ENCODE measurements at regions not wholly inside any gene's neighbourhood (a gene's known extent, or its start where the extent isn't known, plus 50 kb on each side); places are given as distances from the start of the nearest gene placed in this dataset.

GRCh38 chr16:77596261-77596660 is 126.1 kb upstream of the NUDT7 start:
- H3K27me3 ChIP-seq: peaks cover 0 to 32% (median 0%) of the 10 kb centered on the region in 11 experiments; a peak in 4 of 22 replicates
- no peaks in the 10 kb centered on the region for H4K20me1 ChIP-seq
- H3K4me2 ChIP-seq: peak overlapping the region in 7 of 11 experiments; percentile 7 to 57 (median 43); a peak in 12 of 22 replicates
- no peak overlapping the region for H3K4me3 ChIP-seq
- no peak for TF ChIP-seq Cebpa-rat (IDR thresholded peaks at IDR 0.05)
- H3K9ac ChIP-seq: no peak overlapping the region
- peaks cover 0 to 17% (median 5%) of the 10 kb centered on the region in 11 experiments; a peak in 9 of 22 replicates for H3K9me3 ChIP-seq (replicated peaks in 1 of 11)
- H3K27ac ChIP-seq: peak overlapping the region in 2 of 11 experiments; percentile 42 to 44; a peak in 3 of 22 replicates
- no peaks in the 10 kb centered on the region for H3K36me3 ChIP-seq
- peaks cover 0 to 19% (median 9%) of the 10 kb centered on the region in 10 experiments; a peak in 10 of 20 replicates for H3K4me1 ChIP-seq

- TF ChIP-seq Cebpa-rat (IDR thresholded peaks at IDR 0.05): no peak
- Histone ChIP-seq H3K4me1 (peaks cover 0 to 19% (median 9%) of the 10 kb centered on the region in 10 experiments; a peak in 10 of 20 replicates), H3K4me3 (no peak overlapping the region), H4K20me1 (no peaks in the 10 kb centered on the region), H3K9ac (no peak overlapping the region), H3K27me3 (peaks cover 0 to 30% (median 0%) of the 10 kb centered on the region in 11 experiments; a peak in 4 of 22 replicates), H3K36me3 (no peaks in the 10 kb centered on the region), H3K4me2 (no peak overlapping the region), H3K27ac (no peak overlapping the region), H3K9me3 (replicated peaks in 1 of 11) (peaks cover 0 to 25% (median 6%) of the 10 kb centered on the region in 11 experiments; a peak in 9 of 22 replicates)
Observed at GRCh38 chr16:77599793-77600415, 122.4 kb upstream of the NUDT7 start.

GRCh38 chr16:77600555-77600954 is 121.8 kb upstream of the NUDT7 start:
- H3K4me2 ChIP-seq: no peak overlapping the region
- no peaks in the 10 kb centered on the region for H4K20me1 ChIP-seq
- no peak overlapping the region for H3K4me3 ChIP-seq
- H3K27me3 ChIP-seq: peaks cover 0 to 26% (median 0%) of the 10 kb centered on the region in 11 experiments; a peak in 4 of 22 replicates
- no peak for TF ChIP-seq Cebpa-rat (IDR thresholded peaks at IDR 0.05)
- no peak overlapping the region for H3K27ac ChIP-seq
- no peak overlapping the region for H3K9ac ChIP-seq
- peaks cover 0 to 25% (median 6%) of the 10 kb centered on the region in 11 experiments; a peak in 9 of 22 replicates for H3K9me3 ChIP-seq (replicated peaks in 1 of 11)
- H3K36me3 ChIP-seq: no peaks in the 10 kb centered on the region
- peaks cover 0 to 13% (median 8%) of the 10 kb centered on the region in 10 experiments; a peak in 10 of 20 replicates for H3K4me1 ChIP-seq

- Histone ChIP-seq H3K4me2 (no peak overlapping the region), H3K4me3 (no peak overlapping the region), H3K36me3 (no peaks in the 10 kb centered on the region), H3K27me3 (peaks cover 0 to 7% (median 0%) of the 10 kb centered on the region in 11 experiments; a peak in 3 of 22 replicates), H3K27ac (no peak overlapping the region), H3K9ac (no peak overlapping the region), H3K9me3 (replicated peaks in 1 of 11) (peaks cover 0 to 17% (median 6%) of the 10 kb centered on the region in 11 experiments; a peak in 9 of 22 replicates), H3K4me1 (no peaks in the 10 kb centered on the region), H4K20me1 (no peaks in the 10 kb centered on the region)
- TF ChIP-seq Cebpa-rat (IDR thresholded peaks at IDR 0.05): no peak
Observed at GRCh38 chr16:77603656-77604055, 118.7 kb upstream of the NUDT7 start.

- H3K27me3 ChIP-seq: no peaks in the 10 kb centered on the region
- H3K4me3 ChIP-seq: no peak overlapping the region
- H4K20me1 ChIP-seq: no peaks in the 10 kb centered on the region
- H3K9ac ChIP-seq: no peak overlapping the region
- no peak overlapping the region for H3K27ac ChIP-seq
- peaks cover 0 to 7% (median 0%) of the 10 kb centered on the region in 11 experiments; a peak in 2 of 22 replicates for H3K9me3 ChIP-seq (replicated peaks in 1 of 11)
- no peak overlapping the region for H3K4me2 ChIP-seq
- no peaks in the 10 kb centered on the region for H3K36me3 ChIP-seq
- no peaks in the 10 kb centered on the region for H3K4me1 ChIP-seq
- no peak for TF ChIP-seq Cebpa-rat (IDR thresholded peaks at IDR 0.05)
Observed at GRCh38 chr16:77610496-77610895, 111.8 kb upstream of the NUDT7 start.

GRCh38 chr16:77611386-77611785 is 110.9 kb upstream of the NUDT7 start:
- H3K36me3 ChIP-seq: no peaks in the 10 kb centered on the region
- no peaks in the 10 kb centered on the region for H3K27me3 ChIP-seq
- H3K9ac ChIP-seq: no peak overlapping the region
- TF ChIP-seq Cebpa-rat (IDR thresholded peaks at IDR 0.05): no peak
- H3K9me3 ChIP-seq (replicated peaks in 1 of 11): peaks cover 0 to 7% (median 0%) of the 10 kb centered on the region in 11 experiments; a peak in 2 of 22 replicates
- no peaks in the 10 kb centered on the region for H3K4me1 ChIP-seq
- no peaks in the 10 kb centered on the region for H4K20me1 ChIP-seq
- no peak overlapping the region for H3K27ac ChIP-seq
- no peak overlapping the region for H3K4me3 ChIP-seq
- H3K4me2 ChIP-seq: no peak overlapping the region

GRCh38 chr16:77612596-77612995 is 109.7 kb upstream of the NUDT7 start:
- H3K9ac ChIP-seq: no peak overlapping the region
- no peaks in the 10 kb centered on the region for H4K20me1 ChIP-seq
- no peaks in the 10 kb centered on the region for H3K36me3 ChIP-seq
- H3K4me1 ChIP-seq: no peaks in the 10 kb centered on the region
- H3K4me2 ChIP-seq: no peak overlapping the region
- H3K27ac ChIP-seq: no peak overlapping the region
- no peaks in the 10 kb centered on the region for H3K27me3 ChIP-seq
- H3K9me3 ChIP-seq (replicated peaks in 1 of 11): peaks cover 0 to 7% (median 0%) of the 10 kb centered on the region in 11 experiments; a peak in 2 of 22 replicates
- H3K4me3 ChIP-seq: no peak overlapping the region
- no peak for TF ChIP-seq Cebpa-rat (IDR thresholded peaks at IDR 0.05)

- Histone ChIP-seq H3K4me2 (no peak overlapping the region), H3K9ac (no peak overlapping the region), H3K27ac (no peak overlapping the region), H3K9me3 (replicated peaks in 1 of 11) (peaks cover 0 to 7% (median 0%) of the 10 kb centered on the region in 11 experiments; a peak in 2 of 22 replicates), H4K20me1 (no peaks in the 10 kb centered on the region), H3K4me1 (no peaks in the 10 kb centered on the region), H3K27me3 (no peaks in the 10 kb centered on the region), H3K4me3 (no peak overlapping the region), H3K36me3 (no peaks in the 10 kb centered on the region)
- no peak for TF ChIP-seq Cebpa-rat (IDR thresholded peaks at IDR 0.05)
Observed at GRCh38 chr16:77613095-77613494, 109.2 kb upstream of the NUDT7 start.

- no peak for TF ChIP-seq Cebpa-rat (IDR thresholded peaks at IDR 0.05)
- Histone ChIP-seq H3K9ac (no peak overlapping the region), H3K36me3 (no peaks in the 10 kb centered on the region), H3K4me2 (no peak overlapping the region), H3K4me3 (no peak overlapping the region), H3K9me3 (replicated peaks in 1 of 11) (peaks cover 0 to 7% (median 0%) of the 10 kb centered on the region in 11 experiments; a peak in 1 of 22 replicates), H3K27ac (no peak overlapping the region), H4K20me1 (no peaks in the 10 kb centered on the region), H3K4me1 (no peaks in the 10 kb centered on the region), H3K27me3 (no peaks in the 10 kb centered on the region)
Observed at GRCh38 chr16:77617553-77617952, 104.8 kb upstream of the NUDT7 start.

Data from BLaER1 treated with 17β-estradiol and CSF1 and Interleukin-3, amounts not matched to agents 10 nM and 100 nM (cell line).